ENCODE measurements at regions not wholly inside any gene's neighbourhood (a gene's known extent, or its start where the extent isn't known, plus 50 kb on each side); places are given as distances from the start of the nearest gene placed in this dataset.

- H3K4me3 ChIP-seq (ENCODE audit: low read depth, low read length) = no peak overlapping the region
- TF ChIP-seq CTCF (IDR thresholded peaks at IDR 0.05; ENCODE audit: borderline replicate concordance, insufficient read depth, low read depth, low read length) = no peak
These were observed 54.6 kb downstream of the NCOR2 start for GRCh38 chr12:124512667-124513296.

- TF ChIP-seq CTCF (IDR thresholded peaks at IDR 0.05; ENCODE audit: borderline replicate concordance, insufficient read depth, low read depth, low read length) = no peak
These were observed 56.0 kb downstream of the NCOR2 start for GRCh38 chr12:124511259-124511985.

GRCh38 chr12:124510301-124510970, 57.0 kb downstream of the NCOR2 start:
- no peak for TF ChIP-seq CTCF (IDR thresholded peaks at IDR 0.05; ENCODE audit: borderline replicate concordance, insufficient read depth, low read depth, low read length)
- no peak overlapping the region for H3K4me3 ChIP-seq (ENCODE audit: low read depth, low read length)

More at GRCh38 chr12:124511259-124511985, 56.0 kb downstream of the NCOR2 start:
- no peak overlapping the region for H3K4me3 ChIP-seq (ENCODE audit: low read depth, low read length)

GRCh38 chr12:124509676-124510300, 57.6 kb downstream of the NCOR2 start:
- no peak overlapping the region for H3K4me3 ChIP-seq (ENCODE audit: low read depth, low read length)
- TF ChIP-seq CTCF (IDR thresholded peaks at IDR 0.05; ENCODE audit: borderline replicate concordance, insufficient read depth, low read depth, low read length) = no peak

GRCh38 chr12:124509300-124509675, 58.1 kb downstream of the NCOR2 start:
- H3K4me3 ChIP-seq (ENCODE audit: low read depth, low read length) = no peak overlapping the region
- no peak for TF ChIP-seq CTCF (IDR thresholded peaks at IDR 0.05; ENCODE audit: borderline replicate concordance, insufficient read depth, low read depth, low read length)

- TF ChIP-seq CTCF (IDR thresholded peaks at IDR 0.05; ENCODE audit: borderline replicate concordance, insufficient read depth, low read depth, low read length) = no peak; the same call in 1 of the 2 replicates
- H3K4me3 ChIP-seq (ENCODE audit: low read depth, low read length) = no peak overlapping the region
These were observed 58.9 kb downstream of the NCOR2 start for GRCh38 chr12:124508381-124509079.

Measured in GM12875 (cell line).